ENCODE measurements at regions not wholly inside any gene's neighbourhood (a gene's known extent, or its start where the extent isn't known, plus 50 kb on each side); places are given as distances from the start of the nearest gene placed in this dataset.

DNA sequence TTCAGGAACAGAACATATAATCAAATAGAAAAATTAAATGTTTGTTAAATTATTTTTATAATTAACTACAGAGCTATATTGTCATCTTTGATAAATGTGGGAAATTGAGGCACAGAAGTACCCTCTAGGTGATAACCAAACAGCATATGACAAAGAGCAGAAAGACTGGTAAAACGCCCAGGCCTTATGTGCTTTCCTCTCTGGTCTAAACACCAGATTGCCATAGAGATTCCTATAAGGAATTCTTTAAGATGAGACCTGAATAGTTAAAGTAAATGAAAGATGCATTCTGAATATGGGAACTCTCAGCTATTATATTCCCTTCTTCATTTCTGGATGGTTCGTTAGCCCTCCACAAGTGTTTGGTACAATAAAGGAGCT lies 140.0 kb upstream of the SOX5 start:
- TF ChIP-seq POLR2A (IDR thresholded peaks at IDR 0.05; ENCODE audit: low read depth, low read length) (no peak), JUN (IDR thresholded peaks at IDR 0.05; ENCODE audit: borderline replicate concordance, insufficient read depth, insufficient read length, low read depth) (no peak), POLR2AphosphoS5 (IDR thresholded peaks at IDR 0.05; ENCODE audit: insufficient read depth, low read depth, low read length) (no peak), EZH2 (IDR thresholded peaks at IDR 0.05; ENCODE audit: borderline replicate concordance, low read depth, low read length, severe bottlenecking) (no peak), MYC (IDR thresholded peaks at IDR 0.05; ENCODE audit: low read depth, low read length) (no peak)
- TF ChIP-seq, protein P1, sequence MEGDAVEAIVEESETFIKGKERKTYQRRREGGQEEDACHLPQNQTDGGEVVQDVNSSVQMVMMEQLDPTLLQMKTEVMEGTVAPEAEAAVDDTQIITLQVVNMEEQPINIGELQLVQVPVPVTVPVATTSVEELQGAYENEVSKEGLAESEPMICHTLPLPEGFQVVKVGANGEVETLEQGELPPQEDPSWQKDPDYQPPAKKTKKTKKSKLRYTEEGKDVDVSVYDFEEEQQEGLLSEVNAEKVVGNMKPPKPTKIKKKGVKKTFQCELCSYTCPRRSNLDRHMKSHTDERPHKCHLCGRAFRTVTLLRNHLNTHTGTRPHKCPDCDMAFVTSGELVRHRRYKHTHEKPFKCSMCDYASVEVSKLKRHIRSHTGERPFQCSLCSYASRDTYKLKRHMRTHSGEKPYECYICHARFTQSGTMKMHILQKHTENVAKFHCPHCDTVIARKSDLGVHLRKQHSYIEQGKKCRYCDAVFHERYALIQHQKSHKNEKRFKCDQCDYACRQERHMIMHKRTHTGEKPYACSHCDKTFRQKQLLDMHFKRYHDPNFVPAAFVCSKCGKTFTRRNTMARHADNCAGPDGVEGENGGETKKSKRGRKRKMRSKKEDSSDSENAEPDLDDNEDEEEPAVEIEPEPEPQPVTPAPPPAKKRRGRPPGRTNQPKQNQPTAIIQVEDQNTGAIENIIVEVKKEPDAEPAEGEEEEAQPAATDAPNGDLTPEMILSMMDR (IDR thresholded peaks at IDR 0.05; ENCODE audit: extremely low read depth in 1 of 2, insufficient read depth in 1 of 2, low read depth in 1 of 2, low read length in 2 of 2), result no peak
- TF ChIP-seq, protein P2, sequence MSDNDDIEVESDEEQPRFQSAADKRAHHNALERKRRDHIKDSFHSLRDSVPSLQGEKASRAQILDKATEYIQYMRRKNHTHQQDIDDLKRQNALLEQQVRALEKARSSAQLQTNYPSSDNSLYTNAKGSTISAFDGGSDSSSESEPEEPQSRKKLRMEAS (IDR thresholded peaks at IDR 0.05; ENCODE audit: insufficient read depth, insufficient read length), result no peak
